ENCODE measurements at regions not wholly inside any gene's neighbourhood (a gene's known extent, or its start where the extent isn't known, plus 50 kb on each side); places are given as distances from the start of the nearest gene placed in this dataset.

GRCh38 chr4:188941524-188942119 lies 802.4 kb downstream of the TRIML1 start:
- Histone ChIP-seq H3K9me3 (ENCODE audit: control insufficient read depth in 2 of 3, insufficient read depth in 1 of 3, low read length in 3 of 3) (no peaks in the 10 kb centered on the region), H3K4me1 (ENCODE audit: control insufficient read depth in 2 of 3, insufficient read depth in 2 of 3, low read depth in 1 of 3, low read length in 3 of 3) (no peaks in the 10 kb centered on the region), H3K27me3 (ENCODE audit: control insufficient read depth, insufficient read depth, low read length) (no peaks in the 10 kb centered on the region), H3K9ac (ENCODE audit: low read length in 3 of 3) (no peak overlapping the region), H3K27ac (ENCODE audit: low read depth in 2 of 2, low read length in 2 of 2) (no peak overlapping the region), H3K4me3 (ENCODE audit: low read length in 3 of 3) (no peak overlapping the region), H3K36me3 (ENCODE audit: control insufficient read depth in 2 of 3, insufficient read depth in 3 of 3, low read length in 3 of 3) (no peaks in the 10 kb centered on the region)
- FAIRE-seq (no peak), DNase-seq (no peak)
- TF ChIP-seq, protein P1, sequence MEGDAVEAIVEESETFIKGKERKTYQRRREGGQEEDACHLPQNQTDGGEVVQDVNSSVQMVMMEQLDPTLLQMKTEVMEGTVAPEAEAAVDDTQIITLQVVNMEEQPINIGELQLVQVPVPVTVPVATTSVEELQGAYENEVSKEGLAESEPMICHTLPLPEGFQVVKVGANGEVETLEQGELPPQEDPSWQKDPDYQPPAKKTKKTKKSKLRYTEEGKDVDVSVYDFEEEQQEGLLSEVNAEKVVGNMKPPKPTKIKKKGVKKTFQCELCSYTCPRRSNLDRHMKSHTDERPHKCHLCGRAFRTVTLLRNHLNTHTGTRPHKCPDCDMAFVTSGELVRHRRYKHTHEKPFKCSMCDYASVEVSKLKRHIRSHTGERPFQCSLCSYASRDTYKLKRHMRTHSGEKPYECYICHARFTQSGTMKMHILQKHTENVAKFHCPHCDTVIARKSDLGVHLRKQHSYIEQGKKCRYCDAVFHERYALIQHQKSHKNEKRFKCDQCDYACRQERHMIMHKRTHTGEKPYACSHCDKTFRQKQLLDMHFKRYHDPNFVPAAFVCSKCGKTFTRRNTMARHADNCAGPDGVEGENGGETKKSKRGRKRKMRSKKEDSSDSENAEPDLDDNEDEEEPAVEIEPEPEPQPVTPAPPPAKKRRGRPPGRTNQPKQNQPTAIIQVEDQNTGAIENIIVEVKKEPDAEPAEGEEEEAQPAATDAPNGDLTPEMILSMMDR (IDR thresholded peaks at IDR 0.05; ENCODE audit: borderline replicate concordance, extremely low read depth, insufficient read depth): no peak
- intact Hi-C loops (cut with DNase I): no loop called here

DNA sequence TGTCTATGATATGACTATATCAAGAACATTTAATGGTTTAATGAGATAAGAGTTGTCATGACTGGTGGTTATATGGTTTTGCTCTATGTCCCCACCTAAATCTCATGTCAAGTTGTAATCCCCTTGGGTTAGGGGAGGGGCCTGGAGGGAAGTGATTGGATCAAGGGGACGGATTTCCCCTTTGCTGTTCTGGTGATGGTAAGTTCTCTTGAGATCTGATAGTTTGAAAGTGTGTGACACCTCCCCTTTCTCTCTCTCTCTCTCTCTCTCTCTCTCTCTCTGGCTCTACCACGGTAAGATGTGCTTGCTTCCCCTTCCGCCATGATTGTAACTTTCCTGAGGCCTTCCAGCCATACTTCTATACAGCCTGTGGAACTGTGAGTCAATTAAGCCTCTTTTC lies 803.4 kb downstream of the TRIML1 start:
- no peak for DNase-seq
- TF ChIP-seq, protein P1 (IDR thresholded peaks at IDR 0.05; ENCODE audit: borderline replicate concordance, extremely low read depth, insufficient read depth): no peak
- H3K4me1 ChIP-seq (ENCODE audit: control insufficient read depth in 2 of 3, insufficient read depth in 2 of 3, low read depth in 1 of 3, low read length in 3 of 3): no peaks in the 10 kb centered on the region
- no peaks in the 10 kb centered on the region for H3K27me3 ChIP-seq (ENCODE audit: control insufficient read depth, insufficient read depth, low read length)
- no peak overlapping the region for H3K9ac ChIP-seq (ENCODE audit: low read length in 3 of 3)
- H3K36me3 ChIP-seq (ENCODE audit: control insufficient read depth in 2 of 3, insufficient read depth in 3 of 3, low read length in 3 of 3): no peaks in the 10 kb centered on the region
- H3K9me3 ChIP-seq (ENCODE audit: control insufficient read depth in 2 of 3, insufficient read depth in 1 of 3, low read length in 3 of 3): no peaks in the 10 kb centered on the region
- H3K4me3 ChIP-seq (ENCODE audit: low read length in 3 of 3): no peak overlapping the region
- intact Hi-C loops (cut with DNase I): no loop called here
- FAIRE-seq: no peak
- H3K27ac ChIP-seq (ENCODE audit: low read depth in 2 of 2, low read length in 2 of 2): no peak overlapping the region

DNA sequence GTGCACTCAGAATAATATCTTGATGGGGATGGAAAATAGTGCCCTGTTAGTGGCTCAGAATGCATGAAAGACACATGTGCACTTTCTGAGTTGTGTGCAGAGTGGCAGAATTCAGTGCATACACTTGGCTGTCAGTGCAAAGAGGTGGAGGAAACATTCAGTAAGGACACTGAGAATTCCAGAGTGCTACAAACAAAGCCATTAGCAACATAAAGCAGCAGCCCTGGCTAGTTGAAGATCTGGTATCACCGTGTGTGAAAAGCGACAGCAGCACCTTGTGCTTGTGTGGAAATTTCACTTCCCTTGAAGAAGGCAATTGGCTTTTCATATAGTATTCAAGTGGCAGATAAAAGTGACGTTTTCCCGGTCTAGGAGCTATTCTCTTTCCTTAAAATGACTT lies 810.4 kb downstream of the TRIML1 start:
- no peaks in the 10 kb centered on the region for H3K27me3 ChIP-seq (ENCODE audit: control insufficient read depth, insufficient read depth, low read length)
- FAIRE-seq: no peak
- intact Hi-C loops (cut with DNase I): no loop called here
- no peaks in the 10 kb centered on the region for H3K36me3 ChIP-seq (ENCODE audit: control insufficient read depth in 2 of 3, insufficient read depth in 3 of 3, low read length in 3 of 3)
- H3K27ac ChIP-seq (ENCODE audit: low read depth in 2 of 2, low read length in 2 of 2): no peak overlapping the region
- no peaks in the 10 kb centered on the region for H3K4me1 ChIP-seq (ENCODE audit: control insufficient read depth in 2 of 3, insufficient read depth in 2 of 3, low read depth in 1 of 3, low read length in 3 of 3)
- H3K9me3 ChIP-seq (ENCODE audit: control insufficient read depth in 2 of 3, insufficient read depth in 1 of 3, low read length in 3 of 3): no peaks in the 10 kb centered on the region
- no peak overlapping the region for H3K9ac ChIP-seq (ENCODE audit: low read length in 3 of 3)
- TF ChIP-seq, protein P1 (IDR thresholded peaks at IDR 0.05; ENCODE audit: borderline replicate concordance, extremely low read depth, insufficient read depth): no peak
- H3K4me3 ChIP-seq (ENCODE audit: low read length in 3 of 3): no peak overlapping the region
- no peak for DNase-seq

- no peaks in the 10 kb centered on the region for H3K4me1 ChIP-seq (ENCODE audit: control insufficient read depth in 2 of 3, insufficient read depth in 2 of 3, low read depth in 1 of 3, low read length in 3 of 3)
- TF ChIP-seq, protein P1 (IDR thresholded peaks at IDR 0.05; ENCODE audit: borderline replicate concordance, extremely low read depth, insufficient read depth): no peak
- no peaks in the 10 kb centered on the region for H3K27me3 ChIP-seq (ENCODE audit: control insufficient read depth, insufficient read depth, low read length)
- FAIRE-seq (no peak), DNase-seq (no peak)
- no peak overlapping the region for H3K4me3 ChIP-seq (ENCODE audit: low read length in 3 of 3)
- H3K9me3 ChIP-seq (ENCODE audit: control insufficient read depth in 2 of 3, insufficient read depth in 1 of 3, low read length in 3 of 3): no peaks in the 10 kb centered on the region
- intact Hi-C loops (cut with DNase I): no loop called here
- H3K27ac ChIP-seq (ENCODE audit: low read depth in 2 of 2, low read length in 2 of 2): no peak overlapping the region
- no peak overlapping the region for H3K9ac ChIP-seq (ENCODE audit: low read length in 3 of 3)
- H3K36me3 ChIP-seq (ENCODE audit: control insufficient read depth in 2 of 3, insufficient read depth in 3 of 3, low read length in 3 of 3): no peaks in the 10 kb centered on the region
Observed at GRCh38 chr4:188955066-188955465, 815.8 kb downstream of the TRIML1 start.
